ENCODE measurements at regions not wholly inside any gene's neighbourhood (a gene's known extent, or its start where the extent isn't known, plus 50 kb on each side); places are given as distances from the start of the nearest gene placed in this dataset.

GRCh38 chr5:8870959-8871355, 674.9 kb downstream of the SEMA5A start:
- H3K4me1 ChIP-seq (ENCODE audit: insufficient read depth, low read length) = no peaks in the 10 kb centered on the region
- no peaks in the 10 kb centered on the region for H3K36me3 ChIP-seq (ENCODE audit: insufficient read depth, low read length)
- Mint-ChIP-seq H3K27ac (no peak overlapping the region), H3K36me3 (no peaks in the 10 kb centered on the region), H3K9me3 (peaks cover 0 to 23% (median 10%) of the 10 kb centered on the region in 5 donors), H3K27me3 (no peaks in the 10 kb centered on the region), H3K4me3 (no peak overlapping the region), H3K4me1 (no peaks in the 10 kb centered on the region)
- ChIA-PET POLR2A (no interaction called here), CTCF (no interaction called here)
- DNase-seq = no peak
- H3K27ac ChIP-seq (ENCODE audit: low read depth, low read length) = no peak overlapping the region
- H3K4me3 ChIP-seq (ENCODE audit: low read length) = no peak overlapping the region
- no peaks in the 10 kb centered on the region for H3K9me3 ChIP-seq (ENCODE audit: low read length)
- H3K27me3 ChIP-seq (ENCODE audit: insufficient read depth, low read length, poor library complexity, severe bottlenecking) = no peaks in the 10 kb centered on the region

GRCh38 chr5:8871446-8871845, 674.4 kb downstream of the SEMA5A start:
- H3K36me3 ChIP-seq (ENCODE audit: insufficient read depth, low read length) = no peaks in the 10 kb centered on the region
- Mint-ChIP-seq H3K36me3 (no peaks in the 10 kb centered on the region), H3K9me3 (peaks cover 0 to 23% (median 10%) of the 10 kb centered on the region in 5 donors), H3K4me1 (no peaks in the 10 kb centered on the region), H3K27me3 (no peaks in the 10 kb centered on the region), H3K27ac (no peak overlapping the region), H3K4me3 (no peak overlapping the region)
- POLR2A ChIA-PET = no interaction called here
- no peaks in the 10 kb centered on the region for H3K27me3 ChIP-seq (ENCODE audit: insufficient read depth, low read length, poor library complexity, severe bottlenecking)
- no peaks in the 10 kb centered on the region for H3K4me1 ChIP-seq (ENCODE audit: insufficient read depth, low read length)
- CTCF ChIA-PET = no interaction called here
- no peak overlapping the region for H3K4me3 ChIP-seq (ENCODE audit: low read length)
- H3K9me3 ChIP-seq (ENCODE audit: low read length) = no peaks in the 10 kb centered on the region
- no peak overlapping the region for H3K27ac ChIP-seq (ENCODE audit: low read depth, low read length)
- DNase-seq = no peak

- Mint-ChIP-seq H3K27ac (no peak overlapping the region), H3K4me1 (no peaks in the 10 kb centered on the region), H3K36me3 (no peaks in the 10 kb centered on the region), H3K9me3 (peaks cover 0 to 22% (median 7%) of the 10 kb centered on the region in 5 donors), H3K4me3 (no peak overlapping the region), H3K27me3 (no peaks in the 10 kb centered on the region)
- no peaks in the 10 kb centered on the region for H3K9me3 ChIP-seq (ENCODE audit: low read length)
- H3K4me1 ChIP-seq (ENCODE audit: insufficient read depth, low read length) = no peaks in the 10 kb centered on the region
- H3K27me3 ChIP-seq (ENCODE audit: insufficient read depth, low read length, poor library complexity, severe bottlenecking) = no peaks in the 10 kb centered on the region
- no peak for DNase-seq
- CTCF ChIA-PET = no interaction called here
- no peak overlapping the region for H3K4me3 ChIP-seq (ENCODE audit: low read length)
- POLR2A ChIA-PET = no interaction called here
- no peak overlapping the region for H3K27ac ChIP-seq (ENCODE audit: low read depth, low read length)
- H3K36me3 ChIP-seq (ENCODE audit: insufficient read depth, low read length) = no peaks in the 10 kb centered on the region
These were observed 670.2 kb downstream of the SEMA5A start for GRCh38 chr5:8875722-8876121.

- Histone ChIP-seq H3K36me3 (ENCODE audit: insufficient read depth, low read length) (no peaks in the 10 kb centered on the region), H3K27me3 (ENCODE audit: insufficient read depth, low read length, poor library complexity, severe bottlenecking) (no peaks in the 10 kb centered on the region)
- POLR2A ChIA-PET = no interaction called here
These were observed 666.6 kb downstream of the SEMA5A start for GRCh38 chr5:8879248-8879647.

GRCh38 chr5:8884029-8884428, 661.8 kb downstream of the SEMA5A start:
- H3K9me3 ChIP-seq (ENCODE audit: low read length) = no peaks in the 10 kb centered on the region
- ChIA-PET CTCF (no interaction called here), POLR2A (no interaction called here)
- Mint-ChIP-seq H3K27me3 (peaks cover 0 to 2% of the 10 kb centered on the region in 2 donors), H3K4me1 (no peaks in the 10 kb centered on the region), H3K4me3 (no peak overlapping the region), H3K27ac (no peak overlapping the region), H3K36me3 (no peaks in the 10 kb centered on the region), H3K9me3 (peaks cover 0 to 19% (median 7%) of the 10 kb centered on the region in 5 donors)
- H3K4me1 ChIP-seq (ENCODE audit: insufficient read depth, low read length) = no peaks in the 10 kb centered on the region
- no peak for DNase-seq
- H3K27ac ChIP-seq (ENCODE audit: low read depth, low read length) = no peak overlapping the region
- no peaks in the 10 kb centered on the region for H3K36me3 ChIP-seq (ENCODE audit: insufficient read depth, low read length)
- no peaks in the 10 kb centered on the region for H3K27me3 ChIP-seq (ENCODE audit: insufficient read depth, low read length, poor library complexity, severe bottlenecking)
- no peak overlapping the region for H3K4me3 ChIP-seq (ENCODE audit: low read length)

More at GRCh38 chr5:8879248-8879647, 666.6 kb downstream of the SEMA5A start:
- Histone ChIP-seq H3K27ac (ENCODE audit: low read depth, low read length) (no peak overlapping the region), H3K9me3 (ENCODE audit: low read length) (no peaks in the 10 kb centered on the region), H3K4me1 (ENCODE audit: insufficient read depth, low read length) (no peaks in the 10 kb centered on the region), H3K4me3 (ENCODE audit: low read length) (no peak overlapping the region)
- no peak for DNase-seq
- H3K27me3 Mint-ChIP-seq = peaks cover 0 to 2% of the 10 kb centered on the region in 2 donors
- CTCF ChIA-PET = no interaction called here
- no peak overlapping the region for H3K27ac Mint-ChIP-seq
- H3K4me1 Mint-ChIP-seq = no peaks in the 10 kb centered on the region
- no peak overlapping the region for H3K4me3 Mint-ChIP-seq
- H3K36me3 Mint-ChIP-seq = no peaks in the 10 kb centered on the region
- peaks cover 0 to 19% (median 9%) of the 10 kb centered on the region in 5 donors for H3K9me3 Mint-ChIP-seq

- Histone ChIP-seq H3K4me3 (ENCODE audit: low read length) (no peak overlapping the region), H3K36me3 (ENCODE audit: insufficient read depth, low read length) (no peaks in the 10 kb centered on the region), H3K27me3 (ENCODE audit: insufficient read depth, low read length, poor library complexity, severe bottlenecking) (no peaks in the 10 kb centered on the region), H3K9me3 (ENCODE audit: low read length) (no peaks in the 10 kb centered on the region), H3K4me1 (ENCODE audit: insufficient read depth, low read length) (no peaks in the 10 kb centered on the region), H3K27ac (ENCODE audit: low read depth, low read length) (no peak overlapping the region)
- DNase-seq = no peak
- Mint-ChIP-seq H3K36me3 (no peaks in the 10 kb centered on the region), H3K27ac (no peak overlapping the region), H3K9me3 (peaks cover 3 to 17% (median 9%) of the 10 kb centered on the region in 5 donors), H3K4me3 (no peak overlapping the region), H3K27me3 (no peaks in the 10 kb centered on the region), H3K4me1 (no peaks in the 10 kb centered on the region)
- POLR2A ChIA-PET = no interaction called here
- CTCF ChIA-PET = no interaction called here
These were observed 652.9 kb downstream of the SEMA5A start for GRCh38 chr5:8892926-8893325.

GRCh38 chr5:8894031-8894430, 651.8 kb downstream of the SEMA5A start:
- ChIA-PET POLR2A (no interaction called here), CTCF (no interaction called here)
- no peaks in the 10 kb centered on the region for H3K36me3 ChIP-seq (ENCODE audit: insufficient read depth, low read length)
- no peaks in the 10 kb centered on the region for H3K27me3 ChIP-seq (ENCODE audit: insufficient read depth, low read length, poor library complexity, severe bottlenecking)
- H3K27ac Mint-ChIP-seq = no peak overlapping the region
- H3K4me3 ChIP-seq (ENCODE audit: low read length) = no peak overlapping the region
- H3K9me3 ChIP-seq (ENCODE audit: low read length) = no peaks in the 10 kb centered on the region
- no peak overlapping the region for H3K4me3 Mint-ChIP-seq
- H3K27me3 Mint-ChIP-seq = no peaks in the 10 kb centered on the region
- H3K27ac ChIP-seq (ENCODE audit: low read depth, low read length) = no peak overlapping the region
- H3K4me1 Mint-ChIP-seq = no peaks in the 10 kb centered on the region
- DNase-seq = no peak
- H3K4me1 ChIP-seq (ENCODE audit: insufficient read depth, low read length) = no peaks in the 10 kb centered on the region
- no peaks in the 10 kb centered on the region for H3K36me3 Mint-ChIP-seq
- peaks cover 3 to 19% (median 10%) of the 10 kb centered on the region in 5 donors for H3K9me3 Mint-ChIP-seq

- Histone ChIP-seq H3K4me1 (ENCODE audit: insufficient read depth, low read length) (no peaks in the 10 kb centered on the region), H3K27me3 (ENCODE audit: insufficient read depth, low read length, poor library complexity, severe bottlenecking) (no peaks in the 10 kb centered on the region), H3K27ac (ENCODE audit: low read depth, low read length) (no peak overlapping the region), H3K36me3 (ENCODE audit: insufficient read depth, low read length) (no peaks in the 10 kb centered on the region), H3K9me3 (ENCODE audit: low read length) (no peaks in the 10 kb centered on the region), H3K4me3 (ENCODE audit: low read length) (no peak overlapping the region)
- Mint-ChIP-seq H3K9me3 (peaks cover 6 to 16% (median 10%) of the 10 kb centered on the region in 5 donors), H3K27ac (no peak overlapping the region), H3K4me1 (no peaks in the 10 kb centered on the region), H3K27me3 (no peaks in the 10 kb centered on the region), H3K4me3 (no peak overlapping the region), H3K36me3 (no peaks in the 10 kb centered on the region)
- POLR2A ChIA-PET = no interaction called here
- no peak for DNase-seq
- CTCF ChIA-PET = no interaction called here
These were observed 650.8 kb downstream of the SEMA5A start for GRCh38 chr5:8895062-8895461.

- POLR2A ChIA-PET = no interaction called here
- Histone ChIP-seq H3K27ac (ENCODE audit: low read depth, low read length) (no peak overlapping the region), H3K27me3 (ENCODE audit: insufficient read depth, low read length, poor library complexity, severe bottlenecking) (no peaks in the 10 kb centered on the region), H3K36me3 (ENCODE audit: insufficient read depth, low read length) (no peaks in the 10 kb centered on the region), H3K9me3 (ENCODE audit: low read length) (no peaks in the 10 kb centered on the region), H3K4me1 (ENCODE audit: insufficient read depth, low read length) (no peaks in the 10 kb centered on the region), H3K4me3 (ENCODE audit: low read length) (no peak overlapping the region)
- Mint-ChIP-seq H3K27me3 (no peaks in the 10 kb centered on the region), H3K4me3 (no peak overlapping the region), H3K4me1 (no peaks in the 10 kb centered on the region), H3K36me3 (no peaks in the 10 kb centered on the region), H3K9me3 (peaks cover 6 to 16% (median 10%) of the 10 kb centered on the region in 5 donors), H3K27ac (no peak overlapping the region)
- no peak for DNase-seq
- CTCF ChIA-PET = no interaction called here
These were observed 650.3 kb downstream of the SEMA5A start for GRCh38 chr5:8895599-8895998.

All from CD8-positive, alpha-beta memory T cell (primary cell).